ENCODE measurements at regions not wholly inside any gene's neighbourhood (a gene's known extent, or its start where the extent isn't known, plus 50 kb on each side); places are given as distances from the start of the nearest gene placed in this dataset.

DNA sequence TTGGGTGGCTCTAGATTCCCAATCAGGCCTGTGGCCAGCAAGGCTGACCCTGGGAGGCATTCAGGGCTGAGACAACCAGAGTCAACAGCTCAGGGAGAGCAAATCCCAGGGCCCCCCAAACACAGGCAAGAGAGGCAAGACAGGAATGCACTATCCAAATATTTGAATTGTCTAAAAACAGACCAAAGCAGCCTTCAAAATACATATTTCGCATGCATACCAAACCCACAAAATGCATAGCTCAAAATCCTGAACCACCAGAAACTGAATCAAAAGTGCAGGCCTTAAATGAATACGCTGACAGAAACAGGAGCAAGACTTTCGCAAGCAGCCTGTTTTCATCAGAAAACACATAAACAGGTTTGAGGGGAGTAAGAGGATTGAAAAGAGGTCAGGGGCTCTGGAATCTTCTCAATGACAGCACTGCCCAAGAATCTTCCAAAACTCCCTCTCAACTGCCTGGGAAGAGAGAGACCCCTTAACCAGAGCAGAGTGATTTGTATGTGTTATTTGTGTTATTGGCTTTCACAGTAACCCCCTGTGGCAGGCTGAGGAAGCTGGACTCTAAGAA is 213.6 kb upstream of the CDH5 start:
- no peak for ATAC-seq (ENCODE audit: low read depth)
- H3K4me1 Mint-ChIP-seq = no peaks in the 10 kb centered on the region
- H3K36me3 Mint-ChIP-seq = no peaks in the 10 kb centered on the region
- H3K4me3 Mint-ChIP-seq = no peak overlapping the region
- POLR2A ChIA-PET = no interaction called here
- no peaks in the 10 kb centered on the region for H3K9me3 Mint-ChIP-seq
- no peak overlapping the region for H3K27ac Mint-ChIP-seq
- peaks cover 5% of the 10 kb centered on the region for H3K27me3 Mint-ChIP-seq
- DNase-seq = no peak

- no peaks in the 10 kb centered on the region for H3K4me1 Mint-ChIP-seq
- H3K27ac Mint-ChIP-seq = no peak overlapping the region
- H3K36me3 Mint-ChIP-seq = no peaks in the 10 kb centered on the region
- ATAC-seq (ENCODE audit: low read depth) (no peak), DNase-seq (no peak)
- POLR2A ChIA-PET = no interaction called here
- H3K4me3 Mint-ChIP-seq = no peak overlapping the region
- H3K27me3 Mint-ChIP-seq = peaks cover 5% of the 10 kb centered on the region
- H3K9me3 Mint-ChIP-seq = no peaks in the 10 kb centered on the region
Observed at GRCh38 chr16:66152181-66152580, 214.3 kb upstream of the CDH5 start.

DNA sequence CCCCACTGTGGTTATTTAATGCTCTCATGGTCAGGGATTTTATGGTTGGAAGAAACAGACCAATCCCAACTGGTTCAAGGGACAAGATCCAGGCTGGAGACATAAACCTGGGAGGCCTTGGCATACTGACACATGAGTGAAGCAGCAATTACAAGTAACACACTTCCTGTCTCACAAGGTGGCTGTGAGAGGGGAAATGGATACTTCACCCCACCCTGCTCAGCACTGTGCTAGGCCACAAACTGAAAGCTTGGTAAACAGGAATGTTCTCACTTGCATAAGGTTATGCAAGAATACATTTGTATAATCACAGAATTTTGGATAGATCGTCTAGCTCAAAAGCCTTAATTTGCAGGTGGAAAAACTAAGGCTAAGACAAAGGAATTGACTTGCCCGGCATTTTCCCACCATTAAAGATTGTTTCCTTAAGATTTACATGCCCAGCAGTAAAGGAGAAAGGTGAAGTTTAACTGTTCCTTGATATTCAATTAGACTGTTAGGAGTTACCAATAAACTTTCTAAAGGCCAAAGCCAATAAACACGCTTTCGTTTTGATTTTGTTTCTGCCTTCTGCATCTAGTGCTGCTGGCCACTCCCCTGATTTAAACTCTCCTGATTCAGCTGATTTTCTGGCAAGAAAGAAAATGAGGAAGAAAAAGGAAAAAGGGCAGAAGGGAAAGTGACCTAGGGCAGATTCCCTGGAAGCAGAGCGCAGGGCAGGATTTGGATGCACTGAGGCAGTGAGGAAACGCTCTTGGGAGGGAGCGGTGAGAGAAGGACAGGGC is 215.6 kb upstream of the CDH5 start:
- H3K4me1 Mint-ChIP-seq = no peaks in the 10 kb centered on the region
- peaks cover 5% of the 10 kb centered on the region for H3K27me3 Mint-ChIP-seq
- H3K9me3 Mint-ChIP-seq = no peaks in the 10 kb centered on the region
- DNase-seq (no peak), ATAC-seq (ENCODE audit: low read depth) (peak; percentile 73)
- H3K27ac Mint-ChIP-seq = no peak overlapping the region
- H3K36me3 Mint-ChIP-seq = no peaks in the 10 kb centered on the region
- POLR2A ChIA-PET = no interaction called here
- no peak overlapping the region for H3K4me3 Mint-ChIP-seq

DNA sequence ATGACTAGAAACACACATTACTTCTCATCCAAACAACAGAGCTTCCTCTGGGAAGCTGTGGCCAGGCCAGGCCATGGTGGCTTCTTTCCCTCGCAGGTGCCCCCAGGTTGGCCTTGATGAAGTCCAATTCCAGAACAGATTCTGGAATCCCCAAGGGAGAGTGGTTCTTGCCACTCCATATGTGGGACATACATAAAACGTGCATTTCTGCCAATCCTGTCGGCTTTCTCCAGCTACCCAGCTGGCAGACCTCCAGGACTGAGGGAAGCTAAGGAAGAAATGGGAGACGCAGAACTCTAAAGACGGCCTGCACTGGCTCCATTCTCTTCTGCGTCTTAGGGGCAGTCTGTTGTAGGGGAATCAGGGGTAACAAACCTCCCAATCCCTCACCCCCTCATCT is 219.2 kb upstream of the CDH5 start:
- no peaks in the 10 kb centered on the region for H3K36me3 Mint-ChIP-seq

DNA sequence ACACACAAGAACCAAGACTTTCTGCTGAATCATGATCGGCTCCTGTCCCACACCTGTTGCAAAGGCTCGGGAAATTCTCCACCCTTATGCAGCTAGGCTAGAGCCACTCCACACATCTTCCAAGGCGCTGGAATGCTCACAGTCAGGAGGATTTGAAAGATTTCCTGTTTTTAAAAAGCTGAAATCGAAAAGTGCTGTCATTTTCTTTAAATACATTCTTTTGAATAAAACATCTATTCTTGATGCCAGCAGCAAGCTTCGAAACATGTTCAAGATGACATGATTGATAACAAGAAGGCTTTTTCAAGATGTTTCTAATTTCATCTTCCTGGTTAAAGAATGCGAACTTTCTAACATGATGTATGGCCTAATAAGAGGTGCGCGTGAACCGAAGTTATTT is 219.7 kb upstream of the CDH5 start:
- DNase-seq (no peak), ATAC-seq (ENCODE audit: low read depth) (no peak)
- Mint-ChIP-seq H3K9me3 (no peaks in the 10 kb centered on the region), H3K4me1 (no peaks in the 10 kb centered on the region), H3K36me3 (no peaks in the 10 kb centered on the region), H3K4me3 (no peak overlapping the region), H3K27me3 (peaks cover 7% of the 10 kb centered on the region), H3K27ac (no peak overlapping the region)
- POLR2A ChIA-PET = no interaction called here

More for the DNA sequence above, 219.2 kb upstream of the CDH5 start:
- Mint-ChIP-seq H3K4me3 (no peak overlapping the region), H3K27me3 (peaks cover 7% of the 10 kb centered on the region), H3K4me1 (no peaks in the 10 kb centered on the region), H3K27ac (no peak overlapping the region), H3K9me3 (no peaks in the 10 kb centered on the region)
- ATAC-seq (ENCODE audit: low read depth) (no peak), DNase-seq (no peak)
- POLR2A ChIA-PET = no interaction called here

DNA sequence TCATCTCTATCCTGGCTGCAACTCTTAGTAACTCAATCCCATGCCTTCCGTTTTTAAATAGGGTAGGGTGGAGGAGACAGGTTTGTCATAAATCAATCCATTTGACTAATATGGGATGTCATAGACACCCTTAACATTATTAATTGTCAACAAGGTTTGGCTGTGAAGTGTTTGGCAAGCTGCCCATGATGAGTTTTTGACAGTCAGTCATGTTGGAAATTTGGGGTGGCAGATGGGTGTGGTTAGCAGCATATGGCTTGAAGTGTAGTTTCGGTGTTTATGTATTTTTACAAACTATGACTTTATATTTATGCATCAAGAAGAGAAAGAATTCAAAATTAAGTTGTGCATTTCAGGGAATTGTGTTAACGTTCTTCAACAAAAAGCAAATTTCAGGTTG is 221.8 kb upstream of the CDH5 start:
- no peaks in the 10 kb centered on the region for H3K4me1 Mint-ChIP-seq
- POLR2A ChIA-PET = no interaction called here
- peaks cover 7% of the 10 kb centered on the region for H3K27me3 Mint-ChIP-seq
- DNase-seq = no peak
- no peaks in the 10 kb centered on the region for H3K9me3 Mint-ChIP-seq
- H3K27ac Mint-ChIP-seq = no peak overlapping the region
- no peaks in the 10 kb centered on the region for H3K36me3 Mint-ChIP-seq
- no peak overlapping the region for H3K4me3 Mint-ChIP-seq
- no peak for ATAC-seq (ENCODE audit: low read depth)

GRCh38 chr16:66143415-66143814 is 223.1 kb upstream of the CDH5 start:
- H3K27me3 Mint-ChIP-seq = peaks cover 5% of the 10 kb centered on the region
- no peaks in the 10 kb centered on the region for H3K9me3 Mint-ChIP-seq
- H3K27ac Mint-ChIP-seq = no peak overlapping the region
- no peaks in the 10 kb centered on the region for H3K4me1 Mint-ChIP-seq
- POLR2A ChIA-PET = no interaction called here
- no peaks in the 10 kb centered on the region for H3K36me3 Mint-ChIP-seq
- no peak for ATAC-seq (ENCODE audit: low read depth)
- DNase-seq = no peak
- no peak overlapping the region for H3K4me3 Mint-ChIP-seq

- H3K36me3 Mint-ChIP-seq = no peaks in the 10 kb centered on the region
- H3K27ac Mint-ChIP-seq = no peak overlapping the region
- H3K27me3 Mint-ChIP-seq = peaks cover 2% of the 10 kb centered on the region
- DNase-seq = no peak
- no peak for ATAC-seq (ENCODE audit: low read depth)
- POLR2A ChIA-PET = no interaction called here
- no peak overlapping the region for H3K4me3 Mint-ChIP-seq
- H3K9me3 Mint-ChIP-seq = no peaks in the 10 kb centered on the region
- H3K4me1 Mint-ChIP-seq = no peaks in the 10 kb centered on the region
Observed at GRCh38 chr16:66141885-66142284, 224.6 kb upstream of the CDH5 start.

DNA sequence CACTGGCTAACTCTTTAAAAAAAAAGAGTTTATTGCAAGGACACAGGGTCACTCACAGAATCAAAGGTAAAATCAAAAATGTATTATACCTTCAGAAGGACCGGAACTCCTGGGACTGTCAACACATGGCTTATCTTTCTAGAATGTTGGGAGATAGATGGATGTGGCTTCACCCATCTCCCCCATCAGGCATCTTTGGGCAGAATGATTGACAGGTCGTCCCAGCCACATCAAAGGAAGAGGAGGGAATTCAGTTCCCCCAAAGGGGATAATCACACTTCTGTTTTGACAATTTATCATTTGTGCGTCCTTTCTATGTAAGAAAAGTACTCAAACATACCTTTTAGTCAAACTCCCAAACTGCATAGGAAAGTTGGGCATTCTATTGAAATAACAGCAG is 228.6 kb upstream of the CDH5 start:
- no peaks in the 10 kb centered on the region for H3K36me3 Mint-ChIP-seq
- H3K9me3 Mint-ChIP-seq = no peaks in the 10 kb centered on the region
- no peak for ATAC-seq (ENCODE audit: low read depth)
- H3K27me3 Mint-ChIP-seq = peaks cover 2% of the 10 kb centered on the region
- no peak overlapping the region for H3K4me3 Mint-ChIP-seq
- H3K4me1 Mint-ChIP-seq = no peaks in the 10 kb centered on the region
- POLR2A ChIA-PET = no interaction called here
- no peak overlapping the region for H3K27ac Mint-ChIP-seq
- DNase-seq = no peak

- ATAC-seq (ENCODE audit: low read depth) = no peak
- no peaks in the 10 kb centered on the region for H3K4me1 Mint-ChIP-seq
- H3K4me3 Mint-ChIP-seq = no peak overlapping the region
- no peaks in the 10 kb centered on the region for H3K27me3 Mint-ChIP-seq
- DNase-seq = no peak
- H3K9me3 Mint-ChIP-seq = no peaks in the 10 kb centered on the region
- POLR2A ChIA-PET = no interaction called here
- no peaks in the 10 kb centered on the region for H3K36me3 Mint-ChIP-seq
- no peak overlapping the region for H3K27ac Mint-ChIP-seq
Observed at GRCh38 chr16:66136841-66137240, 229.7 kb upstream of the CDH5 start.

DNA sequence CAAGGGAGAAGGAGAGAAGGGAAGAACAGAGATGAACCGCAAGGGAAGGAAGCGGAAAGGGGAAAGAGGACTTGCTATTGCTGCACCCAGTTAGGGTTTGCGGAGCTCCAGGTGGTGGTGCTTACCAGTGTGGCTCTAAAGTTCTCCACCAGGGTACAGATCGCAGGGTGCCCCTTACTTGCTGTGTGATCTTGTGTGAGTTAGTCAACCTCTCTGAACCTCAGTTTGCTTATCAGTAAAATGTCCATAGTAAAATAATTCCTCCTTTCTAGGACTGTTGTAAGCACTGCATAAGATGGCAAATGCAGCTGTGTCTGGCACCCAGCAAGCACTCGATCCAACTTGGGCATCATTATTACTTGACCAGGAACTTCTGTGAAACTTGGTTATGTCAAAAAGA is 230.7 kb upstream of the CDH5 start:
- DNase-seq (no peak), ATAC-seq (ENCODE audit: low read depth) (no peak)
- Mint-ChIP-seq H3K36me3 (no peaks in the 10 kb centered on the region), H3K27ac (no peak overlapping the region), H3K9me3 (no peaks in the 10 kb centered on the region), H3K27me3 (no peaks in the 10 kb centered on the region), H3K4me1 (no peaks in the 10 kb centered on the region), H3K4me3 (no peak overlapping the region)
- POLR2A ChIA-PET = no interaction called here

- POLR2A ChIA-PET = no interaction called here
- Mint-ChIP-seq H3K27me3 (no peaks in the 10 kb centered on the region), H3K27ac (no peak overlapping the region), H3K36me3 (no peaks in the 10 kb centered on the region), H3K9me3 (no peaks in the 10 kb centered on the region), H3K4me1 (no peaks in the 10 kb centered on the region), H3K4me3 (no peak overlapping the region)
- DNase-seq = no peak
- ATAC-seq (ENCODE audit: low read depth) = no peak
Observed at GRCh38 chr16:66135421-66135831, 231.1 kb upstream of the CDH5 start.

DNA sequence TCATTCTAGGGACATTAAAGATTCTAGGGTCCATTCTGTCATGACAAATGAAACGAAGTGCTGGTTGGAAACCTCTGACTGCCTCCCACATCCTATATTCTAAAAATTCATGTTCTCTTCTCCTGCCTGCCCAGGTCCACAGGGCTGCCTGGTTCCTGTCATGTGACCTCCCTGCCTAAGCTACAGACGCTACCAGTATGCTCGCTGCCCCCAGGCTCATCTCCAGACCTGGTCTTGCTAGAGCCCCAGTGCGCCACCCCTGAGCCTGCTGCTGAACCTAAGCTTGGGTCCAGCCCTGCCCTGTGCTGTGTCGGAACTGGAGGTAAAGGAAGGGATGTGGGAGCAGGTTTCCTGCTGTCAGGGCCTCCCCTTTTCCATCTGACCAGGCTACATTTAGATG is 231.6 kb upstream of the CDH5 start:
- POLR2A ChIA-PET = no interaction called here
- Mint-ChIP-seq H3K27ac (no peak overlapping the region), H3K4me3 (no peak overlapping the region), H3K4me1 (no peaks in the 10 kb centered on the region), H3K36me3 (no peaks in the 10 kb centered on the region), H3K27me3 (peaks cover 2% of the 10 kb centered on the region), H3K9me3 (no peaks in the 10 kb centered on the region)
- no peak for DNase-seq
- no peak for ATAC-seq (ENCODE audit: low read depth)

GRCh38 chr16:66133643-66134338 is 232.7 kb upstream of the CDH5 start:
- POLR2A ChIA-PET = no interaction called here
- Mint-ChIP-seq H3K4me3 (no peak overlapping the region), H3K9me3 (no peaks in the 10 kb centered on the region), H3K27me3 (peaks cover 4% of the 10 kb centered on the region), H3K4me1 (no peaks in the 10 kb centered on the region), H3K27ac (no peak overlapping the region), H3K36me3 (no peaks in the 10 kb centered on the region)
- DNase-seq = no peak
- no peak for ATAC-seq (ENCODE audit: low read depth)

All from activated naive CD8-positive, alpha-beta T cell treated with anti-CD3 and anti-CD28 coated beads, Interleukin-2, amount 10 ng/mL, durations not matched to agents 7 days and 5 days (primary cell).